ENCODE measurements at regions not wholly inside any gene's neighbourhood (a gene's known extent, or its start where the extent isn't known, plus 50 kb on each side); places are given as distances from the start of the nearest gene placed in this dataset.

DNA sequence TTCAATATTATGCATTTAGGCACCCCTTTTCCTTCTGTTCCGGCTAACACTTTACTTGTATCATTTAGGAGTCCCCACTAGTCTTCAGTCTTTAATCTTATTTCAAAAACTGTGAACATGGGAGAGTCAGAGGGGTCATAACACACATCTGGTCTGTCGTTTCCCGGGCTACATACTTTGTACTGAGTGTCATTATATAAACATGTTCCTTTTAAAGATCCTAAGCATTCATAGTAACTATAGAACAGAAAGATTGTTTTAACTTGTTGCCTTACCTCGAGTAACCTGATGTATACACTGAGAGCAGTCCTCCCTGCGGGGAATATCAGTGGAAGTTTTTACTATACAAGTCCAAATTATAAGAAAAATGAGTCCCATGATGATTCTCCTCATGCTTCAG is 78.2 kb upstream of the VEPH1 start:
- Mint-ChIP-seq H3K27ac (no peak overlapping the region), H3K4me1 (no peaks in the 10 kb centered on the region), H3K4me3 (no peak overlapping the region), H3K27me3 (peaks cover 0 to 8% (median 5%) of the 10 kb centered on the region in 3 donors), H3K9me3 (peaks cover 0 to 2% (median 0%) of the 10 kb centered on the region in 7 donors), H3K36me3 (no peaks in the 10 kb centered on the region)
- no peak for DNase-seq
- no peak for ATAC-seq (ENCODE audit: low read depth in 2 of 2)

DNA sequence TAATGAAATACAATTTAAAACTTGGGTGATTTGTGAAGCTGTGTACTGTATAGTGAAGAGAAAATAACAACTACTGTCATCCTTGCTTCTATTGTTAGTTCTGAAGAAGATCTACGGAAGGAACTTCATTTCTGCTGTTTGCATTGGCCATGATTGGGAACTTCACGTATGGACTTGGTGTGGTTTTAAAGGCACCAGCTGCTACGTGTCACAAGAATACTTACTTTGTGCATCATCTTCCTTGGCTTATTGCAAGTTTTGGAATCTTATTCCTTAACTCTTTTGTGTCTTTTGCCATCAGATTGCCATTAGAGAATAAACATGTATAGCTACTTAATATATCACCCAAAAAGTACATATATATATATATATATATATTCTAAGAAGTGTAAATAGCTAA is 75.0 kb upstream of the VEPH1 start:
- ATAC-seq (ENCODE audit: low read depth in 2 of 2) (no peak), DNase-seq (no peak)
- Mint-ChIP-seq H3K27me3 (peaks cover 5 to 13% (median 5%) of the 10 kb centered on the region in 3 donors), H3K9me3 (peaks cover 0 to 2% (median 0%) of the 10 kb centered on the region in 7 donors), H3K27ac (no peak overlapping the region), H3K4me3 (no peak overlapping the region), H3K4me1 (no peaks in the 10 kb centered on the region), H3K36me3 (no peaks in the 10 kb centered on the region)

DNA sequence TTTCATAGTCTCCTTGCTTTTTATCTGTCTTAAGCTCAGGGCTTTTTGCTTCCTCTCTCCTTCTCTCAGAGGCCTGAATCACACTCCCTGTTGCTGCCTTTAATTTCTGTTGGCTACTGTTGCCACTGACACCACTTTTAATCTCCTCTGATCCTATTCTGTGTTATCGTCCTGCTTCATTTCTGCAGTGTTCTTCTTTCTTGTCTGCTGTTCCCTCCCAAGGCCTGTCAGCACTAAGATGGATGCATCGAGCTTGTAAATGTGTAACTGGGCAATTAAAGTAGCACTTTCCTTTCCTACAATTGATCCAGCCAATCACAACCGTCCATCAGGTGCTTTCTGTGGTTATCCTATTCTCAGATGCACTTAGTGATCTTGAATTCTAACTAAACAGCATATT is 71.3 kb upstream of the VEPH1 start:
- Mint-ChIP-seq H3K27me3 (peaks cover 5 to 13% (median 5%) of the 10 kb centered on the region in 3 donors), H3K4me1 (no peaks in the 10 kb centered on the region), H3K4me3 (no peak overlapping the region), H3K9me3 (peaks cover 0 to 2% (median 0%) of the 10 kb centered on the region in 7 donors), H3K36me3 (no peaks in the 10 kb centered on the region), H3K27ac (no peak overlapping the region)
- DNase-seq (no peak), ATAC-seq (ENCODE audit: low read depth in 2 of 2) (no peak)

DNA sequence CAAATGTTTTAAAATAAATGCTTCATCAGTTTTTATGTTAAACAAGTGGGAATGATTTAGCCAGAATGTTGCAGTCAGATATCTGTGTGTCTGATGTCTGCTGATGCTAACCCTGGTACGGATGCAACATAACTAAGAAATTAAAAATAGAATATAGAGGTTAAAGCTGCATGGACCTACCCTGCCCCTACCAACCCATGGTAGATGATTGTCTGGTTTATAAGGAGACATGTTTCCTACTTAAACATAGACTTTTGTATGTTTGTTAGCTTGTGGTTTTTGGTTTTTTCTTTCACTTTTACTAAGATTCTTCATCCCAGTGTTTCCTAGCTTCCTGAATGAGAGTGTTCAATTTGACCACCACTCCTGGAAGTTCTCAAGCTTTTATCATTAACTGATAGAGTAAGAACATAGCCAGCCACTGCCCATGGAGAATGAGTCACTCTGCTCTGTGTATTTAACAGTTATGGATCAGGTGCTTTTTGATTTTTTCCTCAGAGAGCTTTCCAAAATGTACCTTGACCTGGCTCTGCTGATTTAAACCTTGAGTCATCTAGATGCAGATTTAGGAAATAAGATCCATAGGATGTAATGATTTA is 70.7 kb upstream of the VEPH1 start:
- H3K4me1 Mint-ChIP-seq = no peaks in the 10 kb centered on the region
- peaks cover 5 to 8% (median 5%) of the 10 kb centered on the region in 3 donors for H3K27me3 Mint-ChIP-seq
- no peak overlapping the region for H3K27ac Mint-ChIP-seq
- no peaks in the 10 kb centered on the region for H3K36me3 Mint-ChIP-seq
- DNase-seq = no peak
- H3K9me3 Mint-ChIP-seq = no peaks in the 10 kb centered on the region
- no peak for ATAC-seq (ENCODE audit: low read depth in 2 of 2)
- no peak overlapping the region for H3K4me3 Mint-ChIP-seq

DNA sequence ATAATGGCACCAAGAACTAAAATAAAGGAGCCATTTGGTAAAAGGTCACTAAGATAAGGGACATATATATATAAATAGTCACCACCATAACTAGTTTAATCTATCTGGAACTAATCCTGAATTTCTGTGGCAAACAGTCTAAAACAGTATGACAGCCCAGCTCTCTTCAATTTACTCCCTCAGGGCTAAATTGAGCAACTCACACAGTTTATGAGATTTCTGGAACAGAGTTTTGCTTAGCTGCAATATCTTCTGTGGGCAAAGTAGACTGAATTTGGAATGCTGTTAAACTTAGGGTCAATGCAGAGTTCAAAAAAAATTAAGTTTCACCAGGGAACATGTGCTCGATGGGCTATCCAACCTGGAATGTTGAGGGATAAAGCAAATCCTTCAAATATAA is 70.1 kb upstream of the VEPH1 start:
- no peak for DNase-seq
- Mint-ChIP-seq H3K27me3 (peaks cover 5 to 8% (median 5%) of the 10 kb centered on the region in 3 donors), H3K36me3 (no peaks in the 10 kb centered on the region), H3K4me1 (no peaks in the 10 kb centered on the region), H3K27ac (no peak overlapping the region), H3K4me3 (no peak overlapping the region), H3K9me3 (no peaks in the 10 kb centered on the region)
- no peak for ATAC-seq (ENCODE audit: low read depth in 2 of 2)

DNA sequence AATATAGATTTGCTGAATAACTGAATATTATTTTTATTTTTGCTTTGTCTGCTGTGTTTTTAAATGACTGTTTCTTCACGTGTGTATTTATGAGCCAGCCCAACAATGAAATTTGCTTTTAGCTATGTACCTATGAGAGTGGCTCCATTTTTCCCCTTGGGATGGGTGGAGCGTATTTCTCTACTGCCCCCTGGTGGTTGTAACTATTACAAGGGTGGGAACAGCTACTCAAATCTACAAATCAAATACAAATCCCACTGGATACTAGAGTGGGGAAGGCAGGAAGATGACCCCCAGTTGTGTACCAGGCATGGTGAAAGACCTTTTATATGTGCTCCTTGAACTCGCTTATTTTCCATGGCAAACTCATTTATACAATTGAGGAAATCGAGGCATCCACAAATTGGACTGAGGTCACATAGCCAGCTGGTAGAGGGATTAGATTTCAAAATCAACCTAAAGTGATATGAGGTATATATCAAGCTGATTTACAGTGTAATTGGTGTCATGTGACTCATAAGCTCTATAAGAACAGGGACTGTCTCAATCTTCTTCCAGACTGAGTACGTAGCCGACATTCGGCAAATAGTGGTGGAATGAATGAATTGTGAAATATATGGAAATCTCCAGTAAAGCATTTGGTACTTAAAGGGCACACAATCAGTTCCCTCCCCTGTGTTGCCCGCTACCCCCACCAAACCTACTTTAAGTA is 69.5 kb upstream of the VEPH1 start:
- Mint-ChIP-seq H3K27me3 (peaks cover 5 to 8% (median 5%) of the 10 kb centered on the region in 3 donors), H3K9me3 (no peaks in the 10 kb centered on the region), H3K27ac (no peak overlapping the region), H3K4me1 (no peaks in the 10 kb centered on the region), H3K36me3 (no peaks in the 10 kb centered on the region), H3K4me3 (no peak overlapping the region)
- ATAC-seq (ENCODE audit: low read depth in 2 of 2) (no peak), DNase-seq (peak; percentile 21)

DNA sequence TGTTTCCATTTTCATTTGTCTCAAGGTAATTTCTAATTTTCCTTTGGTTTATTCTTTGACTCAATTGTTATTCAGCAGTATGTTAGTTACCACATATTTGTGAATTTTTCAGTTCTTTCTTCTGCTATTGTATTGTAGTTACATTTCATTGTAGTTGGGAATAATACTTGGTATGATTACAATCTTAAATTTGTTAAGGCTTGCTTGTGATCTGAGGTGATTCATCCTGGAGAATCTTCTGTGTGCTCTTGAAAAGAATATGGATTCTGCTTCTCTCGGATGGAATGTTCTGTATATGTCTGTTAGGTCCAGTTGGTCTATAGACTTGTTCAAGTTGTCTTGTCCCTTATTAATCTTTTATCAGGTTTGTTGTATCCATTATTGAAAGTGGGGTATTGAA is 63.4 kb upstream of the VEPH1 start:
- no peak for ATAC-seq (ENCODE audit: low read depth in 2 of 2)
- Mint-ChIP-seq H3K36me3 (no peaks in the 10 kb centered on the region), H3K4me1 (no peaks in the 10 kb centered on the region), H3K27me3 (peaks cover 0 to 6% (median 0%) of the 10 kb centered on the region in 3 donors), H3K4me3 (no peak overlapping the region), H3K9me3 (peaks cover 0 to 20% (median 3%) of the 10 kb centered on the region in 7 donors), H3K27ac (no peak overlapping the region)
- no peak for DNase-seq

DNA sequence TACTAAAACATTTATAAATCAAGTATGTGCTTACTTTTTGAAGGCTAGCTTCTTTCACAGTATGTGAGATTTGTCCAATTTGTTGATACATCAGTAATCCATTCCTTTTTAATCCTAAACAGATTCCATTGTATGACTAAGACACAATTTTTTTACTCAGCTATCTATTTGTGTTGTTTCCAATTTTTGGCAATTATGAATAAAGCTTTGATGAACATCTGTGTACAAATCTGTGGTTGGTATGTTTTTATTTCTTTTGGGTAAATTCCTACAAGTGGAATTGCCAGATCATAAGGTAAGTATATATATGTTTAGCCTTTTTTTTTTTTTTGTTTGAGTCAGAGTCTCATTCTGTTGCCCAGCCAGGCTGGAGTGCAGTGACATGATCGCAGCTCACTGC is 56.2 kb upstream of the VEPH1 start:
- H3K27ac Mint-ChIP-seq = no peak overlapping the region
- peaks cover 0 to 30% (median 4%) of the 10 kb centered on the region in 7 donors for H3K9me3 Mint-ChIP-seq
- DNase-seq = no peak
- no peaks in the 10 kb centered on the region for H3K4me1 Mint-ChIP-seq
- no peak overlapping the region for H3K4me3 Mint-ChIP-seq
- peaks cover 5 to 29% (median 13%) of the 10 kb centered on the region in 3 donors for H3K27me3 Mint-ChIP-seq
- no peaks in the 10 kb centered on the region for H3K36me3 Mint-ChIP-seq
- no peak for ATAC-seq (ENCODE audit: low read depth in 2 of 2)
